ENCODE measurements at regions not wholly inside any gene's neighbourhood (a gene's known extent, or its start where the extent isn't known, plus 50 kb on each side); places are given as distances from the start of the nearest gene placed in this dataset.

DNA sequence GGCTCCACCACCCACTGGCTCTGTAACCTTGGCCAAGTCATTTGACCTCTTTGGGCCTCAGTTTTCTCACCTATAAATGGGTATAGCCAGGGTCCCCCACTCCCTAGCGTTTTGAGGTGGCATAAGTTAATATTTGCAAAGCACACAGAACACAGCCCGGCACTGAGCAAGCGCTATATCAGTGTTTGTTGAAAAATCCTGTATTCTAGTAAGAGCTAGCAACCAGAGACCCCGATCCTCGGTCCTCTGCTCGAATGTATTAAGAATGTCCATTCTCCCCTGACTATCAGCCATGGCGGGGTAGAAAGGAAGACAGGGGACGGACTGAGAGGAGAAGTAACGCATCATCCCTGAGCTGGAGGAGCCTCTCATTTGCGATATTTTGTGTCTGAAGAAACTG lies 131.2 kb downstream of the IRF8 start:
- no peak for DNase-seq (ENCODE audit: extremely low spot score)
- Histone ChIP-seq H3K4me3 (ENCODE audit: low read depth, low read length) (no peak overlapping the region), H3K4me1 (ENCODE audit: insufficient read depth) (no peaks in the 10 kb centered on the region), H3K36me3 (ENCODE audit: insufficient read depth) (no peaks in the 10 kb centered on the region), H3K27ac (ENCODE audit: low read depth) (no peak overlapping the region)
- WGBS: 96% methylated on average over 10 of the region's 10 CpGs

GRCh38 chr16:86031141-86031678 lies 132.2 kb downstream of the IRF8 start:
- Histone ChIP-seq H3K4me3 (ENCODE audit: low read depth, low read length) (no peak overlapping the region), H3K36me3 (ENCODE audit: insufficient read depth) (no peaks in the 10 kb centered on the region), H3K4me1 (ENCODE audit: insufficient read depth) (no peaks in the 10 kb centered on the region), H3K27ac (ENCODE audit: low read depth) (no peak overlapping the region)
- DNase-seq (ENCODE audit: extremely low spot score): no peak
- 87% methylated on average over 5 of the region's 5 CpGs for WGBS

DNA sequence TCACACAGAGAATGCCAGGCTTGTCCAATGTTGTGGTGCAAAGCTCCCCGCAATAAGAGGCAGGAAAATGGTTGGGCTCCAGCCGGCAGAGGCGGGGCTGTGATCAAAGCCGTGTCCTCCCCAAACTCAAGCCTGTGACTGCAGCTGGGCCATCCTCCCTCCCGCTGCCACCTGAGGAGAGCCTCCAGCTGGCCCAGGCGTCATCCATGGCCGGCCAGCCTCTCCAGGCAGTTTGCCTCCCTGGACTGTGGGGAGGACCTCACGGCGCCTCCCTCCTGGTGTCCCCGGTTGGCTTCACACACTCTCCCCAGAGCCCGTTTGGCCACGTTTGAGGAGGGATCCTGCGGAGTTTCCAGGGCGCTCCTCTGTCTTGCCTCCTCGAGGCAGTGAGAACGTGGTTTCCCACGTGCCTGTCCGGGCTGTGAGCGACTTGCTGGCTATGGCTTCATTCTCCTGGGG lies 134.1 kb downstream of the IRF8 start:
- Histone ChIP-seq H3K27ac (ENCODE audit: low read depth) (no peak overlapping the region), H3K4me3 (ENCODE audit: low read depth, low read length) (no peak overlapping the region), H3K4me1 (ENCODE audit: insufficient read depth) (no peaks in the 10 kb centered on the region), H3K36me3 (ENCODE audit: insufficient read depth) (no peaks in the 10 kb centered on the region)
- 40% methylated on average over 19 of the region's 19 CpGs for WGBS
- DNase-seq (ENCODE audit: extremely low spot score): no peak

DNA sequence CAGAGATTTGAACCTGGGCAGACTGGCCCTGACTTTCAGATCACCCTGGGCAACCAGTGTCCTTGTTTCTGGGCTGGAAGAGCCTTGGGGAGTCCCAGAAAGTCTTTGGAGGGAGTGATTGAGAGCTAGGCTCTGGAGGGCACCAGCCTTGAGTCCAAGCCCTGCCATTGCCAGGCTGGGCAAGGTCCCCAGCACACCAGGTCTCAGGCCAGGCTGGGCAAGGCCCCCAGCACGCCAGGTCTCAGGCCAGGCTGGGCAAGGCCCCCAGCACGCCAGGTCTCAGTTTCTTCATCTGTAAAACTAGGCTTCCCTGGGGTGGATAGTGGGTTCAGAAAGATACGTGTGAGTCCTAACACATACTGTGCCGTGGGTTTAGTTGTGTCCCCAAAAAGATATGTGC lies 135.0 kb downstream of the IRF8 start:
- no peak for DNase-seq (ENCODE audit: extremely low spot score)
- H3K27ac ChIP-seq (ENCODE audit: low read depth): no peak overlapping the region
- H3K36me3 ChIP-seq (ENCODE audit: insufficient read depth): no peaks in the 10 kb centered on the region
- H3K4me3 ChIP-seq (ENCODE audit: low read depth, low read length): no peak overlapping the region
- no peaks in the 10 kb centered on the region for H3K4me1 ChIP-seq (ENCODE audit: insufficient read depth)
- WGBS: 93% methylated on average over 4 of the region's 4 CpGs

- WGBS: 88% methylated on average over 12 of the region's 12 CpGs
- H3K4me1 ChIP-seq (ENCODE audit: insufficient read depth): no peaks in the 10 kb centered on the region
- no peak overlapping the region for H3K4me3 ChIP-seq (ENCODE audit: low read depth, low read length)
- no peaks in the 10 kb centered on the region for H3K36me3 ChIP-seq (ENCODE audit: insufficient read depth)
- no peak overlapping the region for H3K27ac ChIP-seq (ENCODE audit: low read depth)
- no peak for DNase-seq (ENCODE audit: extremely low spot score)
Observed at GRCh38 chr16:86034421-86034919, 135.5 kb downstream of the IRF8 start.

- Histone ChIP-seq H3K27ac (ENCODE audit: low read depth) (no peak overlapping the region), H3K4me3 (ENCODE audit: low read depth, low read length) (no peak overlapping the region), H3K36me3 (ENCODE audit: insufficient read depth) (no peaks in the 10 kb centered on the region), H3K4me1 (ENCODE audit: insufficient read depth) (no peaks in the 10 kb centered on the region)
- no peak for DNase-seq (ENCODE audit: extremely low spot score)
- 96% methylated on average over 13 of the region's 13 CpGs for WGBS
Observed at GRCh38 chr16:86035906-86036305, 136.9 kb downstream of the IRF8 start.

DNA sequence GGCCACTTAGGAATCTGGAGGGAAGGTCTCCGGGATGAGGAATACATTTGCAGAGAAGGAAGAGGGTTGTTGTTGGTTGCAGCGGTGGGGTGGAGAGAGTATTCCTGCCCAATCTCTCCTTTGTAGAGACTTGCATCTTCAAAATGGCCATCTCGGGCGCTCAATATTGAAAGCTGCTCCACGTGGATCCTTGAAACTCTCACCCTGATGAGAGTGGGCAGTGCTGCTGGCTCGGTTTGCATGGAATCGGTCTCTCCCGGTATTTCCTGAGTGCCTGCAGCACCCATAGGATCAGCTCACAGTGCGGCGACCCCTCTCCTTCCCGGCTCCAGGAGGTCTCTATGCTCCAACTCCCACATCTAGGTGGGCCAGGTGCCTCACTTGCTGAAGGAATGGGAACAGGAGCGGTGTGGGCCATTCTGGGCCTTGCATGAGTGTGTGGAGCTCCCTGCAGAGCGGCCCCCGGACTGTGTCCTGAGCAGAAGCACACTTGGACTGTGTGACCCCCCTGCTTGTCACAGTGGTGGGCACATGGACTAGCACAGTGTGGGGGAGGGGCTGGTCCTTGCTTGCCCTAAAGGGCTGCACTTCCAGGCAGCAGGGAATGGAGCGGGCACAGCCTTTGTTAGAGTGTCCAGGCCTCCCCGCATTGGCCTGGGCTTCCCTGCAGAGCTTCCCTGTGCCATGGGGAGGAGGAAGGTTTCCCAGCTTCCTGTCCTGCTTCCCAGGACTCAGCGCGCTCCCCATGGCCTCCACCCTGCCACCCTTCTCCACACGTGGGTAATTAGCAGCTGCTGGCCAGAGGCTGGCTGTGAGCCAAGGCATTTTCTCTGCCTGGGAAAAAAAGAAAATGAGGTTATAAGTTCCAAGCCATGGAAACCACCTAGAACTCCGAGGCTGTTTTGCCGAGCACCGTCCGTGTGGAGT lies 139.3 kb downstream of the IRF8 start:
- WGBS: 82% methylated on average over 23 of the region's 23 CpGs
- Histone ChIP-seq H3K4me1 (ENCODE audit: insufficient read depth) (no peaks in the 10 kb centered on the region), H3K4me3 (ENCODE audit: low read depth, low read length) (no peak overlapping the region), H3K27ac (ENCODE audit: low read depth) (no peak overlapping the region), H3K36me3 (ENCODE audit: insufficient read depth) (no peaks in the 10 kb centered on the region)
- no peak for DNase-seq (ENCODE audit: extremely low spot score)

GRCh38 chr16:86038926-86039310 lies 140.0 kb downstream of the IRF8 start:
- DNase-seq (ENCODE audit: extremely low spot score): no peak
- Histone ChIP-seq H3K36me3 (ENCODE audit: insufficient read depth) (no peaks in the 10 kb centered on the region), H3K27ac (ENCODE audit: low read depth) (no peak overlapping the region), H3K4me3 (ENCODE audit: low read depth, low read length) (no peak overlapping the region), H3K4me1 (ENCODE audit: insufficient read depth) (no peaks in the 10 kb centered on the region)
- WGBS: 56% methylated on average over 13 of the region's 13 CpGs

GRCh38 chr16:86039606-86040005 lies 140.6 kb downstream of the IRF8 start:
- whole genome bisulfite sequencing: 84% methylated on average over 12 of the region's 12 CpGs
- H3K4me1 ChIP-seq (ENCODE audit: insufficient read depth): no peaks in the 10 kb centered on the region
- no peak overlapping the region for H3K27ac ChIP-seq (ENCODE audit: low read depth)
- no peaks in the 10 kb centered on the region for H3K36me3 ChIP-seq (ENCODE audit: insufficient read depth)
- no peak overlapping the region for H3K4me3 ChIP-seq (ENCODE audit: low read depth, low read length)
- DNase-seq (ENCODE audit: extremely low spot score): no peak

DNA sequence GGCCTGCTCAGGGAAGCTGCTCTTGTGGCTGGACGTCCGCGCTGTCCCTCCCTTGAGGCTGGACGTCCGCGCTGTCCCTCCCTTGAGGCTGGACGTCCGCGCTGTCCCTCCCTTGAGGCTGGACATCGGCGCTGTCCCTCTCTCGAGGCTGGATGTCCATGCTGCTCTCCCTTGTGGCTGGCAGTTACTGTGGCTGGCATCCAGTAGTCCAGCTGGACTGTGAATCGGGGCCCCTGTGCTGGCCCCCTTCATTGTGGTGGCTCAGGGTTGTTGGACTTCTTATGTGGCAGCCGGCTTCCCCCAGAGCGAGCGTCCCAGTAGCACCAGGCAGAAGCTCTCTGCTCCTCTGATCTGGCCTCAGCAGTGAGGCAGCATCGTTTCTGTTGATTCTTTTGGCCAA lies 141.5 kb downstream of the IRF8 start:
- no peak for DNase-seq (ENCODE audit: extremely low spot score)
- Histone ChIP-seq H3K36me3 (ENCODE audit: insufficient read depth) (no peaks in the 10 kb centered on the region), H3K4me1 (ENCODE audit: insufficient read depth) (no peaks in the 10 kb centered on the region), H3K27ac (ENCODE audit: low read depth) (no peak overlapping the region), H3K4me3 (ENCODE audit: low read depth, low read length) (no peak overlapping the region)
- WGBS: 82% methylated on average over 17 of the region's 17 CpGs

GRCh38 chr16:86041215-86041614 lies 142.3 kb downstream of the IRF8 start:
- Histone ChIP-seq H3K36me3 (ENCODE audit: insufficient read depth) (no peaks in the 10 kb centered on the region), H3K4me3 (ENCODE audit: low read depth, low read length) (no peak overlapping the region), H3K27ac (ENCODE audit: low read depth) (no peak overlapping the region), H3K4me1 (ENCODE audit: insufficient read depth) (no peaks in the 10 kb centered on the region)
- no peak for DNase-seq (ENCODE audit: extremely low spot score)
- WGBS: 88% methylated on average over 11 of the region's 11 CpGs

DNA sequence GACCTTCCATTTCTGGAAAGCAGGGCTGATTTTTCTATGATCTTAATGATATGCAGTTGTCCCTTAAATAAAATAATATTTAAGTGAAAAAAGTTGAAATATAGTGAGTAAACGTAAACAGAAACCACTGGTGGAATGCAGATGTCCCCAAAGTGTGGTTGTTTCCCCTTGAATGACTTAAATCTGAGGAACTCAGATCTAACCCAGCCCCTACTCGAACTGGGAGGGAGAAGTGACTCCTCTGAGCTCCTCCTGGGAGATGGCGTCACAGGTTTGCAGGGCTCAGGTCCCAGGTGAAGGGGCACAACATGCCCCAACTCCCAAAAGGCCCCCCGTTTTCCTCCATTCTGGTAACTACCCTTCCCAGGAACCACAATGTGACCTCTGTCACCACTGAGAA lies 142.8 kb downstream of the IRF8 start:
- WGBS: 88% methylated on average over 4 of the region's 4 CpGs

GRCh38 chr16:86042393-86042792 lies 143.4 kb downstream of the IRF8 start:
- no peak for DNase-seq (ENCODE audit: extremely low spot score)
- Histone ChIP-seq H3K27ac (ENCODE audit: low read depth) (no peak overlapping the region), H3K4me3 (ENCODE audit: low read depth, low read length) (no peak overlapping the region), H3K36me3 (ENCODE audit: insufficient read depth) (no peaks in the 10 kb centered on the region), H3K4me1 (ENCODE audit: insufficient read depth) (no peaks in the 10 kb centered on the region)
- 69% methylated on average over 9 of the region's 9 CpGs for WGBS

More for the DNA sequence above, 142.8 kb downstream of the IRF8 start:
- no peak for DNase-seq (ENCODE audit: extremely low spot score)
- H3K4me1 ChIP-seq (ENCODE audit: insufficient read depth): no peaks in the 10 kb centered on the region
- H3K4me3 ChIP-seq (ENCODE audit: low read depth, low read length): no peak overlapping the region
- H3K27ac ChIP-seq (ENCODE audit: low read depth): no peak overlapping the region
- H3K36me3 ChIP-seq (ENCODE audit: insufficient read depth): no peaks in the 10 kb centered on the region
